Ishikawa (cell line): ENCODE measurements at regions not wholly inside any gene's neighbourhood (a gene's known extent, or its start where the extent isn't known, plus 50 kb on each side); places are given as distances from the start of the nearest gene placed in this dataset.

ENCODE experiments used
- CEBPB ChIP-seq: IDR thresholded peaks from 2 replicates; pipeline ENCODE4 v1.6.1; 2012
- CREB1 ChIP-seq: IDR thresholded peaks from 2 replicates; pipeline ENCODE4 v1.6.1; 2012; ENCODE audit warnings: low read depth
- EGR1 ChIP-seq: IDR thresholded peaks from 2 replicates; pipeline ENCODE4 v1.6.1; 2012
- EP300 ChIP-seq: IDR thresholded peaks from 2 replicates; pipeline ENCODE4 v1.6.1; 2012; ENCODE audit warnings: borderline replicate concordance
- FOXM1 ChIP-seq: IDR thresholded peaks from 2 replicates; pipeline ENCODE4 v1.6.1; 2012; ENCODE audit warnings: low read depth, borderline replicate concordance
- NFIC ChIP-seq: IDR thresholded peaks from 2 replicates; pipeline ENCODE4 v1.6.1; 2012
- RAD21 ChIP-seq: IDR thresholded peaks from 2 replicates; pipeline ENCODE4 v1.6.1; 2012; ENCODE audit warnings: low read depth
- TAF1 ChIP-seq: IDR thresholded peaks from 2 replicates; pipeline ENCODE4 v1.6.1; 2012; ENCODE audit warnings: low read depth, mild to moderate bottlenecking
- TCF12 ChIP-seq: IDR thresholded peaks from 2 replicates; pipeline ENCODE4 v1.6.1; 2012; ENCODE audit warnings: low read depth
- TEAD4 ChIP-seq: IDR thresholded peaks from 2 replicates; pipeline ENCODE4 v1.6.1; 2012
- YY1 ChIP-seq: IDR thresholded peaks from 2 replicates; pipeline ENCODE4 v1.6.1; 2012; ENCODE audit warnings: low read depth
- ZBTB7A ChIP-seq: IDR thresholded peaks from 2 replicates; pipeline ENCODE4 v1.6.1; 2012; ENCODE audit warnings: low read depth
- TF ChIP-seq, protein P1 (sequence below): IDR thresholded peaks from 2 replicates; pipeline ENCODE4 v1.6.1; 2012
- TF ChIP-seq, protein P2 (sequence below): IDR thresholded peaks from 2 replicates; pipeline ENCODE4 v1.6.1; 2012; ENCODE audit warnings: low read depth, mild to moderate bottlenecking
- TF ChIP-seq, protein P3 (sequence below): IDR thresholded peaks from 2 replicates; pipeline ENCODE4 v1.6.1; 2012

DNA sequence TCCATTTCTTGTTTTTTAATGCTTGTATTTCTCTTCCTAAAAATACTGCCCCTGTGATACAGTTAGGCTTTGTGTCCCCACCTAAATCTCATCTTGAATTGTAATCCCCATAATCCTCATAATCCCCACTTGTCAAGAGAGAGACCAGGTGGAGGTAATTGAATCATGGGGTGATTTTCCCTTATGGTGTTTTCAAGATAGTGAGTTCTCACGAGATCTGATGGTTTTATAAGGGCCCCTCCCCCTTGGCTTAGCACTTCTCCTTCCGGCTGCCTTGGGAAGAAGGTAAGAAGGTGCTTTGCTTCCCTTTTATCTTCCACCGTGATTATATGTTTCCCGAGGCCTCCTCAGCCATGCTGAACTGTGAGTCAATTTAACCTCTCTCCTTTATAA is 227.4 kb downstream of the MAN2A1 start:
- TF ChIP-seq TEAD4 (no peak), EP300 (no peak), TAF1 (no peak)
- TF ChIP-seq, protein P1, sequence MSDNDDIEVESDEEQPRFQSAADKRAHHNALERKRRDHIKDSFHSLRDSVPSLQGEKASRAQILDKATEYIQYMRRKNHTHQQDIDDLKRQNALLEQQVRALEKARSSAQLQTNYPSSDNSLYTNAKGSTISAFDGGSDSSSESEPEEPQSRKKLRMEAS, result no peak

DNA sequence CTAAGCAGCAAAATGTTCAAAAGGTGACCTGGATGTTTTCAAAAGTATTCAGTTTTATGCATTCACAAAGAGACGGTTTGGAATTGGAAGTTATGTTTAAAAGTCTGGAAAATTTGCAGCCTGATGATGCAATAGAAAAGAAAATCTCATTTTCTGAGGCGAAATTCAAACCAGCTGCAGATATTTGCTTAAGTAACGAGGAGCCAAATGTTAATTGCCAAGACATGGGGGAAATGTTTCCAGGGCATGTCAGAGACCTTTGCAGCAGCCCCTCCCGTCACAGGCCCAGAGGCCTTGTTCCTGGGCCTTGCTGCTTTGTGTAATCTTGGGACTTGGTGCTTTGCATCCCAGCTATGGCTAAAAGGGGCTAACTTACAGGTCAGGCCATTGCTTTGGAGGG is 228.2 kb downstream of the MAN2A1 start:
- TF ChIP-seq, protein P2, sequence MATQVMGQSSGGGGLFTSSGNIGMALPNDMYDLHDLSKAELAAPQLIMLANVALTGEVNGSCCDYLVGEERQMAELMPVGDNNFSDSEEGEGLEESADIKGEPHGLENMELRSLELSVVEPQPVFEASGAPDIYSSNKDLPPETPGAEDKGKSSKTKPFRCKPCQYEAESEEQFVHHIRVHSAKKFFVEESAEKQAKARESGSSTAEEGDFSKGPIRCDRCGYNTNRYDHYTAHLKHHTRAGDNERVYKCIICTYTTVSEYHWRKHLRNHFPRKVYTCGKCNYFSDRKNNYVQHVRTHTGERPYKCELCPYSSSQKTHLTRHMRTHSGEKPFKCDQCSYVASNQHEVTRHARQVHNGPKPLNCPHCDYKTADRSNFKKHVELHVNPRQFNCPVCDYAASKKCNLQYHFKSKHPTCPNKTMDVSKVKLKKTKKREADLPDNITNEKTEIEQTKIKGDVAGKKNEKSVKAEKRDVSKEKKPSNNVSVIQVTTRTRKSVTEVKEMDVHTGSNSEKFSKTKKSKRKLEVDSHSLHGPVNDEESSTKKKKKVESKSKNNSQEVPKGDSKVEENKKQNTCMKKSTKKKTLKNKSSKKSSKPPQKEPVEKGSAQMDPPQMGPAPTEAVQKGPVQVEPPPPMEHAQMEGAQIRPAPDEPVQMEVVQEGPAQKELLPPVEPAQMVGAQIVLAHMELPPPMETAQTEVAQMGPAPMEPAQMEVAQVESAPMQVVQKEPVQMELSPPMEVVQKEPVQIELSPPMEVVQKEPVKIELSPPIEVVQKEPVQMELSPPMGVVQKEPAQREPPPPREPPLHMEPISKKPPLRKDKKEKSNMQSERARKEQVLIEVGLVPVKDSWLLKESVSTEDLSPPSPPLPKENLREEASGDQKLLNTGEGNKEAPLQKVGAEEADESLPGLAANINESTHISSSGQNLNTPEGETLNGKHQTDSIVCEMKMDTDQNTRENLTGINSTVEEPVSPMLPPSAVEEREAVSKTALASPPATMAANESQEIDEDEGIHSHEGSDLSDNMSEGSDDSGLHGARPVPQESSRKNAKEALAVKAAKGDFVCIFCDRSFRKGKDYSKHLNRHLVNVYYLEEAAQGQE, result no peak
- TF ChIP-seq FOXM1 (no peak), EP300 (no peak), ZBTB7A (no peak), TEAD4 (no peak), TCF12 (no peak), RAD21 (no peak), EGR1 (no peak), CREB1 (no peak), YY1 (no peak)
- TF ChIP-seq, protein P1, result no peak

DNA sequence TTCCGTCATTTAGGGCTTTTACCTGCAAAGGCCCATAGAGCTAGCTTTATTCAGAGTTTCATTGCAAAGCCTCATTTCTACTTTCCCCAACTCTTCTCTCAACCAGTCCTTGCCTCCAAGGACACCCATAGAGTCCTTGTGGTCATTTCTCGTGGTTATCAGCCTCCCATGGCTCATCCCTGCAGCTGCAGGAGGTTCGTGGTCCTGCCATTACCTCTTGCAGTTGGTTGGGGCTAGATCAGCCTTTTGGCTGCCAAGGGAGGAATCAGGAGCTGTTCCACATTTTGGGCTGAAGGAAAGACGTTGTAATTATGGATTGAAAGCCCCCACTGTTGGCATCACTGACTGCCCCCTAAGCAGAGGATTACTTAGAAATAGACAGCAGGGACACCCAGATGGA is 231.0 kb downstream of the MAN2A1 start:
- TF ChIP-seq CEBPB (no peak), RAD21 (no peak), EP300 (no peak), CREB1 (no peak), TCF12 (no peak), NFIC (no peak), EGR1 (no peak), TEAD4 (no peak)
- TF ChIP-seq, protein P1, result no peak
- TF ChIP-seq, protein P3, sequence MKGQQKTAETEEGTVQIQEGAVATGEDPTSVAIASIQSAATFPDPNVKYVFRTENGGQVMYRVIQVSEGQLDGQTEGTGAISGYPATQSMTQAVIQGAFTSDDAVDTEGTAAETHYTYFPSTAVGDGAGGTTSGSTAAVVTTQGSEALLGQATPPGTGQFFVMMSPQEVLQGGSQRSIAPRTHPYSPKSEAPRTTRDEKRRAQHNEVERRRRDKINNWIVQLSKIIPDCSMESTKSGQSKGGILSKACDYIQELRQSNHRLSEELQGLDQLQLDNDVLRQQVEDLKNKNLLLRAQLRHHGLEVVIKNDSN, result no peak
- TF ChIP-seq, protein P2, result no peak

DNA sequence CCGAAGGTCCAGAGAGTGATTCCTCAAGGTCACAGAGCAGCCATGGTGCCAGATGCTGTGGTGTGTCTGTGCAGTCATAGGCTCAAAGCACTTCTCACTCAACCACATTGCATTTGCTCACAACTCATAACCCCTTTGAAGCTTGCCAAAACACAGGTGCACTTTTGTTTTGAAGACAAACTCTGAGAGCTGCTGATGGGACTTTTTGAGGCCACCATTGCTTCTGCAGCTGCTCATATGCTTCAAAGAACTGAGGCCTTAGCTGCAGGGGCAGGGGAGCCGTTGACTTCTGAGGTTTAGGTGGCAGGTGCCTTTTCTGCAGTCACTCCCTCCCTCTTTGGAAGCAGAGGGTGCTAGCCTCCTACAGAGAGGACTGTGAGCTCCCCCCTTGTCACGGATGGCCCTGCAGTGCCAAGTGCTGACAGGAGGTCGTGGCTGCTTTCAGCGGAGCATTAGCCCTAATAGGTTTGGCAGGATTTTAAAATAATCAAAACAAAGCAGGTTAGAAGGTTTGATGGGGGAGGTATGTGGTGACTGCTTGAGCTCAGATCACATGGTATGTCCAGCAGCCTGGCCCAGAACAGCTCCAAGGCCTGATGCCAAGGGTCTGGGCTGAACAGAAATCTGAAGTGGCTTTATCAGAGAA is 232.1 kb downstream of the MAN2A1 start:
- TF ChIP-seq TEAD4 (no peak), EP300 (no peak)

DNA sequence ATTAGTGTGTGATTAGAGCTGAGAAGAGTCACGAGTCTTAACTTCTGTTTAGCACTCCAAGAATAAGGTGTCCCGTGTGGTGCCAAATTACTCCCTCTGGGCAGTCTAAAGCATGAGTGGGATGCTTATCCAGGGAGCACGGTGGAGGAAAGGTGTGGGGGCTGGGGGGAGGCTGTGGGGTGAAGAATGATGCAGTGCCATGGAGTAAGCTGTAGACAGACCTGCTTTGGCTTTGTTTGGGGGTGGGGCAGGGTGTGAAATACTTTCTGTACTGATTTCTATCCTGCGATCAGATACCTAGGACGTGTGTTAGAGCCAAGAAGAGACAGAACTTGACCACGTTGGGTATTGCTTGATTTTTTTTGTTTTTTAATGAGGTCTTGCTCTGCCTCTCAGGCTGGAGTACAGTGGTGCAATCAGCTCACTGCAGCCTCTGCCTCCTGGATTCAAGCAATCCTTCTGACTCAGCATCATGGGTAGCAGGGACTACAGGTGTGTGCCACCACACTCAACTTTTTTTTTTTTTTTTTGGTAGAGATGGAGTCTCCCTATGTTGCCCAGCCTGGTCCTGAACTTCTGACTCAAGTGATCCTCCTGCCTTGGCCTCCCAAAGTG is 232.8 kb downstream of the MAN2A1 start:
- TF ChIP-seq CEBPB, result no peak
- no peak for TF ChIP-seq TEAD4
- no peak for TF ChIP-seq FOXM1
- TF ChIP-seq, protein P2, result no peak
- no peak for TF ChIP-seq TAF1
- TF ChIP-seq RAD21, result no peak
- TF ChIP-seq EP300, result no peak
- TF ChIP-seq YY1, result no peak
- TF ChIP-seq, protein P1, result no peak
- TF ChIP-seq NFIC, result no peak
- TF ChIP-seq TCF12, result no peak
- TF ChIP-seq, protein P3, result no peak
- no peak for TF ChIP-seq EGR1
- TF ChIP-seq CREB1, result no peak
- TF ChIP-seq ZBTB7A, result no peak
